GM12878 (cell line): ENCODE measurements at regions not wholly inside any gene's neighbourhood (a gene's known extent, or its start where the extent isn't known, plus 50 kb on each side); places are given as distances from the start of the nearest gene placed in this dataset.

Experiments
- ATAC-seq: fragments of 200-7000 bp; cut with Tn5 transposase; 3 replicates; pipeline ENCODE4 v1.9.1; 2020; ENCODE audit warnings: mild to moderate bottlenecking, moderate library complexity
- BruUV-seq: library from RNA; stranded (reverse); fragments of 400-500 nt; replicated peaks from 2 replicates; lab custom pipeline; 2021; lab: Mats Ljungman, UMichigan
- CTCF ChIA-PET: fragments of 300-600 bp; sonication (Branson Sonifier 250); formaldehyde crosslinking; extraction: SDS; loops from one replicate; lab custom pipeline; 2021; ENCODE audit warnings: inconsistent platforms; lab: Yijun Ruan, JAX
- POLR2A ChIA-PET: fragments of 350-600 bp; formaldehyde crosslinking; extraction: SDS; loops from one replicate; lab custom pipeline; 2021; ENCODE audit warnings: inconsistent platforms; lab: Charles Lee
- RAD21 ChIA-PET: fragments of 300-600 bp; sonication (Branson Sonifier 250); formaldehyde crosslinking; loops from one replicate; lab custom pipeline; 2023; ENCODE audit warnings: antibody characterized with exemption; ENCODE audit not compliant: unreplicated experiment; lab: Charles Lee
- SMC1A ChIA-PET: fragments of 300-600 bp; sonication (Branson Sonifier 250); formaldehyde crosslinking; loops from one replicate; lab custom pipeline; 2023; ENCODE audit not compliant: unreplicated experiment, uncharacterized antibody; lab: Charles Lee
- DNase-seq: peaks from one replicate; pipeline ENCODE4 v3.0.0-alpha.2; 2011; ENCODE audit warnings: low read depth, low spot score
- FAIRE-seq: peaks from 3 replicates; lab custom pipeline; 2011; peaks lifted over from hg19 to GRCh38; lab: Jason Lieb, UNC
- H2AFZ ChIP-seq: 2 replicates; pipeline ENCODE4 v1.6.0; 2011; ENCODE audit warnings: low read depth, low read length, control low read depth; ENCODE audit not compliant: control insufficient read depth
- H3K27ac ChIP-seq: 2 replicates; pipeline ENCODE4 v1.5.1; 2011; ENCODE audit warnings: control low read depth; ENCODE audit not compliant: control insufficient read depth, insufficient read depth
- H3K27me3 ChIP-seq, 2 experiments: replicated peaks in 1 of 2; 2 replicates each; pipeline versions ENCODE4 v1.6.0 to v1.6.1; 2011; ENCODE audit warnings: low read length in 1 of 2; ENCODE audit not compliant: control insufficient read depth in 2 of 2, insufficient read depth in 2 of 2
- H3K36me3 ChIP-seq, 2 experiments: 2 replicates each; pipeline ENCODE4 v1.5.1; 2011; ENCODE audit warnings: low read length in 1 of 2; ENCODE audit not compliant: control insufficient read depth in 2 of 2, insufficient read depth in 2 of 2
- H3K4me1 ChIP-seq: 2 replicates; pipeline ENCODE4 v1.6.1; 2011; ENCODE audit warnings: mild to moderate bottlenecking, low read length, moderate library complexity, mixed read lengths; ENCODE audit not compliant: control insufficient read depth, insufficient read depth
- H3K4me2 ChIP-seq: 2 replicates; pipeline ENCODE4 v1.6.0; 2011; ENCODE audit warnings: control low read depth; ENCODE audit not compliant: control insufficient read depth, insufficient read depth
- H3K4me3 ChIP-seq: fragments of 200-600 bp; sonication (generic); 2 replicates; pipeline ENCODE4 v1.5.1; 2016
- H3K79me2 ChIP-seq: 2 replicates; pipeline ENCODE4 v1.6.0; 2011; ENCODE audit warnings: low read length; ENCODE audit not compliant: control insufficient read depth, insufficient read depth
- H3K9ac ChIP-seq: 2 replicates; pipeline ENCODE4 v1.8.0; 2011; ENCODE audit warnings: low read length, control low read depth, mixed read lengths; ENCODE audit not compliant: control insufficient read depth, insufficient read depth
- H3K9me3 ChIP-seq: replicated peaks from 3 replicates; pipeline ENCODE4 v1.5.1; 2011; ENCODE audit warnings: mild to moderate bottlenecking, low read length; ENCODE audit not compliant: control insufficient read depth, insufficient read depth
- H4K20me1 ChIP-seq: 2 replicates; pipeline ENCODE4 v1.6.0; 2011; ENCODE audit not compliant: control insufficient read depth, insufficient read depth
- CBX5 ChIP-seq: sonication (generic); IDR thresholded peaks from 2 replicates; pipeline ENCODE4 v1.6.1; 2016; ENCODE audit warnings: low read depth, moderate library complexity, mild to moderate bottlenecking, inconsistent platforms
- HDGF ChIP-seq: fragments of 450-650 bp; IDR thresholded peaks from 2 replicates; pipeline ENCODE4 v1.6.1; 2016; ENCODE audit warnings: antibody characterized with exemption
- IRF4 ChIP-seq: IDR thresholded peaks from 2 replicates; pipeline ENCODE4 v1.6.1; 2011; ENCODE audit warnings: low read depth, low read length
- NFXL1 ChIP-seq: fragments of 450-650 bp; IDR thresholded peaks from 2 replicates; pipeline ENCODE4 v1.6.1; 2017; ENCODE audit warnings: antibody characterized with exemption, mild to moderate bottlenecking, borderline replicate concordance
- PKNOX1 ChIP-seq: fragments of 450-650 bp; IDR thresholded peaks from 2 replicates; pipeline ENCODE4 v1.6.1; 2016; ENCODE audit warnings: mild to moderate bottlenecking
- USF2 ChIP-seq: IDR thresholded peaks from 2 replicates; pipeline ENCODE4 v1.6.1; 2011; ENCODE audit warnings: low read depth, low read length, improper control_type of control experiment, borderline replicate concordance
- in situ Hi-C: fragments of 300-500 bp; cut with MboI; formaldehyde crosslinking; loops from 9 replicates; pipeline ENCODE4 v1.14.3; 2018; ENCODE audit warnings: mixed read lengths
- intact Hi-C: fragments of 100-400 bp; cut with micrococcal nuclease; formaldehyde crosslinking; loops from one replicate; pipeline ENCODE4 v1.14.2; 2022; ENCODE audit not compliant: unreplicated experiment

- ChIA-PET POLR2A (no interaction called here), SMC1A (no interaction called here), CTCF (no interaction called here), RAD21 (no interaction called here)
- H3K36me3 ChIP-seq, result no peaks in the 10 kb centered on the region
- no peak overlapping the region for H3K27ac ChIP-seq
- H3K4me2 ChIP-seq, result no peak overlapping the region
- no TSS peak for BruUV-seq
- intact Hi-C loops (no loop called here), in situ Hi-C loops (no loop called here)
- H3K9me3 ChIP-seq, result no peaks in the 10 kb centered on the region
- no peaks in the 10 kb centered on the region for H3K4me1 ChIP-seq
- H3K79me2 ChIP-seq, result no peaks in the 10 kb centered on the region
- DNase-seq (no peak), FAIRE-seq (no peak), ATAC-seq (no peak)
- H2AFZ ChIP-seq, result no peak overlapping the region
- no peaks in the 10 kb centered on the region for H4K20me1 ChIP-seq
- H3K9ac ChIP-seq, result no peak overlapping the region
- H3K27me3 ChIP-seq, result no peaks in the 10 kb centered on the region
- H3K4me3 ChIP-seq, result no peak overlapping the region
- TF ChIP-seq CBX5, result no peak
- TF ChIP-seq USF2, result no peak
- TF ChIP-seq, all 136 proteins: peak for 0
These were observed 455.5 kb downstream of the CCSER2 start for GRCh38 chr10:84783909-84784308.

- POLR2A ChIA-PET, result no interaction called here
- TF ChIP-seq IRF4, result no peak
- TF ChIP-seq NFXL1, result no peak
- no peak for TF ChIP-seq PKNOX1
- TF ChIP-seq HDGF, result no peak
- TF ChIP-seq, all 136 proteins: peak for 0
- H3K27ac ChIP-seq, result no peak overlapping the region
- in situ Hi-C loops, result no loop called here
- FAIRE-seq (no peak), ATAC-seq (no peak), DNase-seq (no peak)
- no peaks in the 10 kb centered on the region for H3K4me1 ChIP-seq
- H4K20me1 ChIP-seq, result no peaks in the 10 kb centered on the region
- H3K27me3 ChIP-seq, result no peaks in the 10 kb centered on the region
- intact Hi-C loops, result no loop called here
- no peak overlapping the region for H2AFZ ChIP-seq
- no peak overlapping the region for H3K4me2 ChIP-seq
- H3K36me3 ChIP-seq, result no peaks in the 10 kb centered on the region
- H3K4me3 ChIP-seq, result no peak overlapping the region
- H3K79me2 ChIP-seq, result no peaks in the 10 kb centered on the region
- SMC1A ChIA-PET, result no interaction called here
- H3K9me3 ChIP-seq, result no peaks in the 10 kb centered on the region
- CTCF ChIA-PET, result no interaction called here
- no peak overlapping the region for H3K9ac ChIP-seq
- no TSS peak for BruUV-seq
- RAD21 ChIA-PET, result no interaction called here
These were observed 456.4 kb downstream of the CCSER2 start for GRCh38 chr10:84784749-84785148.
